Nephron (organoid): ENCODE measurements at regions not wholly inside any gene's neighbourhood (a gene's known extent, or its start where the extent isn't known, plus 50 kb on each side); places are given as distances from the start of the nearest gene placed in this dataset.

Source experiments
- H3K27ac Mint-ChIP-seq, 3 experiments: 2 replicates each; pipeline ENCODE4 v1.8.0; 2020; ENCODE audit warnings: mixed read lengths in 3 of 3, mild to moderate bottlenecking in 2 of 3, moderate library complexity in 1 of 3
- H3K27me3 Mint-ChIP-seq: 2 replicates; pipeline ENCODE4 v1.8.0; 2021; ENCODE audit warnings: low read depth, mild to moderate bottlenecking, moderate library complexity, mixed read lengths
- H3K36me3 Mint-ChIP-seq: 2 replicates; pipeline ENCODE4 v1.8.0; 2020; ENCODE audit warnings: low read depth, mixed read lengths
- H3K4me1 Mint-ChIP-seq: 2 replicates; pipeline ENCODE4 v1.8.0; 2020; ENCODE audit warnings: mixed read lengths
- H3K4me3 Mint-ChIP-seq, 3 experiments: 2 replicates each; pipeline ENCODE4 v1.8.0; 2020; ENCODE audit warnings: mild to moderate bottlenecking in 3 of 3, mixed read lengths in 3 of 3, moderate library complexity in 2 of 3
- H3K9me3 Mint-ChIP-seq: 2 replicates; pipeline ENCODE4 v1.8.0; 2020; ENCODE audit warnings: mixed read lengths
- TF ChIP-seq, protein P1 (sequence below), 3 experiments: fragments of 200-600 bp; sonication (generic); IDR thresholded peaks; one replicate each; pipeline ENCODE4 v1.5.0; 2021; ENCODE audit warnings: antibody characterized with exemption in 3 of 3; ENCODE audit not compliant: unreplicated experiment in 3 of 3

DNA sequence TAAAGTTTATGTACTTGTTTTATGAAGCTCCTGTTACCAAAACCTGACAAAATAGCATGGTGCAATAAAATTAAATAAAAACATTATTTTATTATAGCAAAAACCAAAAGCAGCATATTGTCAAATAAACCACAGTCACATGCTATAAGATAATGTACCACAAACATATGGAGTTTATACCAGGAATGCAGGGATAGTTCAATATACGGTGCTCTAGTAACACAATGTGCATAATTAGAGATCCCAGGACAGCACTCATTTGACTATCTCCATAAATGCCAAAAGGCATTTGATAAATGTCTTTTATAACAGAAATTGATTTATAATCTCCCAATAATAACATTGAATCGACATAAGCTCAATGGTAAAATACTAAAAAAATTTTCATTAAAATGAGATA, 402.0 kb downstream of the RND3 start:
- H3K27ac Mint-ChIP-seq = no peak overlapping the region
- no peak overlapping the region for H3K4me3 Mint-ChIP-seq
- H3K9me3 Mint-ChIP-seq = peaks cover 13% of the 10 kb centered on the region
- H3K4me1 Mint-ChIP-seq = peaks cover 12% of the 10 kb centered on the region
- TF ChIP-seq, protein P1, sequence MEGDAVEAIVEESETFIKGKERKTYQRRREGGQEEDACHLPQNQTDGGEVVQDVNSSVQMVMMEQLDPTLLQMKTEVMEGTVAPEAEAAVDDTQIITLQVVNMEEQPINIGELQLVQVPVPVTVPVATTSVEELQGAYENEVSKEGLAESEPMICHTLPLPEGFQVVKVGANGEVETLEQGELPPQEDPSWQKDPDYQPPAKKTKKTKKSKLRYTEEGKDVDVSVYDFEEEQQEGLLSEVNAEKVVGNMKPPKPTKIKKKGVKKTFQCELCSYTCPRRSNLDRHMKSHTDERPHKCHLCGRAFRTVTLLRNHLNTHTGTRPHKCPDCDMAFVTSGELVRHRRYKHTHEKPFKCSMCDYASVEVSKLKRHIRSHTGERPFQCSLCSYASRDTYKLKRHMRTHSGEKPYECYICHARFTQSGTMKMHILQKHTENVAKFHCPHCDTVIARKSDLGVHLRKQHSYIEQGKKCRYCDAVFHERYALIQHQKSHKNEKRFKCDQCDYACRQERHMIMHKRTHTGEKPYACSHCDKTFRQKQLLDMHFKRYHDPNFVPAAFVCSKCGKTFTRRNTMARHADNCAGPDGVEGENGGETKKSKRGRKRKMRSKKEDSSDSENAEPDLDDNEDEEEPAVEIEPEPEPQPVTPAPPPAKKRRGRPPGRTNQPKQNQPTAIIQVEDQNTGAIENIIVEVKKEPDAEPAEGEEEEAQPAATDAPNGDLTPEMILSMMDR (IDR thresholded peaks at IDR 0.05; ENCODE audit: unreplicated experiment in 3 of 3) = no peak
- H3K27me3 Mint-ChIP-seq = no peaks in the 10 kb centered on the region
- H3K36me3 Mint-ChIP-seq = peaks cover 7% of the 10 kb centered on the region

DNA sequence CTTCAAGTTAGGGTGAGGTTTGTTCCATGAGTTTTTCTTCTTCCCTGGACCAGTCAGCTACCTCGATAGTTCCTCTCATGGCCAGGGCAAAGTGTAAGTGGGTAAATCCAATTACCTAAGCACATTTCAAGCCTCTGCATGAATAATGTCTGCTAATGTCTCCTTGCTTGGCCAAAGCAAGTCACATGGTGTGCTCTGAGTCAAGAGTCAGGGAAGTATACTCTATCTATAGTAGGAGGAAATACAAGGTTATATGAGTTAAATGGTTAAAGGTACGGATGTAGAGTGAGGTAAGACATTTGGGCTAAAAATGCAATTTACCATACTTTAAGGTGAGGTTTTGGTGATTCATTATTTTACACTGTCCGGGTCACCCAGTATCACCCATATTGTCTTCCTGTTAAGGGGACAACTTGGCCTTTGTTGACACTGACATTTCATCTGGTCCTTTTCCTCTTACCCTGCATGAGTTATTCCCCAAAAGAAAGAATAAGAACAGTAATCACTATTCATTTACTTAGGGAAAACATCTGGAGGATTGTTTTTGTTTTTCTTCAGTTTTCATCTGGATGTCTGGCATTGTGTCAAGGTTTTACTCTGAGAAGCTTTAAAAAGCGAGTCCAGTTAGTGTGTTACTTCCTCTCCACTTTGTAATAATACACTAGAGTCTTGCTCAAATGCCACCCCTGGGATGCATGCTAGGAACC, 405.5 kb downstream of the RND3 start:
- Mint-ChIP-seq H3K27me3 (no peaks in the 10 kb centered on the region), H3K4me1 (peaks cover 17% of the 10 kb centered on the region), H3K36me3 (peaks cover 7% of the 10 kb centered on the region), H3K4me3 (no peak overlapping the region), H3K27ac (peak overlapping the region; percentile 28 to 62 (median 55)), H3K9me3 (peaks cover 13% of the 10 kb centered on the region)
- TF ChIP-seq, protein P1 (IDR thresholded peaks at IDR 0.05; ENCODE audit: unreplicated experiment in 3 of 3) = no peak

GRCh38 chr2:150076281-150076680, 411.2 kb downstream of the RND3 start:
- peaks cover 5% of the 10 kb centered on the region for H3K9me3 Mint-ChIP-seq
- H3K4me1 Mint-ChIP-seq = peaks cover 8% of the 10 kb centered on the region
- no peak overlapping the region for H3K27ac Mint-ChIP-seq
- no peaks in the 10 kb centered on the region for H3K27me3 Mint-ChIP-seq
- H3K36me3 Mint-ChIP-seq = no peaks in the 10 kb centered on the region
- TF ChIP-seq, protein P1 (IDR thresholded peaks at IDR 0.05; ENCODE audit: unreplicated experiment in 3 of 3) = no peak
- no peak overlapping the region for H3K4me3 Mint-ChIP-seq

- Mint-ChIP-seq H3K4me1 (peaks cover 8% of the 10 kb centered on the region), H3K4me3 (no peak overlapping the region), H3K27ac (no peak overlapping the region), H3K9me3 (peaks cover 5% of the 10 kb centered on the region), H3K27me3 (no peaks in the 10 kb centered on the region), H3K36me3 (no peaks in the 10 kb centered on the region)
- TF ChIP-seq, protein P1 (IDR thresholded peaks at IDR 0.05; ENCODE audit: unreplicated experiment in 3 of 3) = no peak
Measured at GRCh38 chr2:150075831-150076230, 411.6 kb downstream of the RND3 start.

DNA sequence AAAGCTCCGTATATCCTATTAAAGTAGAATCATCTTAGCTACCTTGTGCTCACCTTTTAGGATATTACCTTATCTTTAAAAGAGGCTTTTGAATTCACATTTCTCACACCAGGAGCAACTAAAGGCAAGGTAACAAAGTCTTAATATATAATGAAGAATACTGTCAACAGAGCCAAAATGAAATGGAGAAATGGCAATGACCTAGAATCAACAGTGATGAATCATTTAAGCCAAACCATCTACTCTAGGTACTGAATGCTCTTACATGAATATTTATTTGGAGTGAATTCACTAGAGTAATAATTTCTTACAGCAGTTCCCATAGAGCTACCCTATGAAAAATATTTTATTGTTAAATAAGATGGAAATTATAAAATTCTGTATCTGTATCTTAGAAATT, 421.0 kb downstream of the RND3 start:
- Mint-ChIP-seq H3K4me1 (peaks cover 28% of the 10 kb centered on the region), H3K4me3 (no peak overlapping the region), H3K27me3 (no peaks in the 10 kb centered on the region), H3K27ac (no peak overlapping the region), H3K9me3 (no peaks in the 10 kb centered on the region), H3K36me3 (no peaks in the 10 kb centered on the region)
- TF ChIP-seq, protein P1 (IDR thresholded peaks at IDR 0.05; ENCODE audit: unreplicated experiment in 3 of 3) = no peak

- Mint-ChIP-seq H3K27me3 (no peaks in the 10 kb centered on the region), H3K4me3 (no peak overlapping the region), H3K9me3 (no peaks in the 10 kb centered on the region), H3K4me1 (peaks cover 28% of the 10 kb centered on the region), H3K27ac (no peak overlapping the region), H3K36me3 (no peaks in the 10 kb centered on the region)
- TF ChIP-seq, protein P1 (IDR thresholded peaks at IDR 0.05; ENCODE audit: unreplicated experiment in 3 of 3) = no peak
Measured at GRCh38 chr2:150063931-150064548, 423.4 kb downstream of the RND3 start.
